Body of pancreas (tissue), 4 donors: ENCODE measurements at regions not wholly inside any gene's neighbourhood (a gene's known extent, or its start where the extent isn't known, plus 50 kb on each side); places are given as distances from the start of the nearest gene placed in this dataset.

Experiments used
- CTCF ChIP-seq, 7 experiments: fragments of 450-650 bp in 4 of 7; fragments of 200-600 bp in 3 of 7; sonication (generic) in 3 of 7; IDR thresholded peaks; one replicate each; pipeline ENCODE4 v1.5.1; 2016 to 2019; ENCODE audit warnings: antibody characterized with exemption in 7 of 7
- POLR2A ChIP-seq, 3 donors: fragments of 450-650 bp; IDR thresholded peaks; one replicate each; pipeline ENCODE4 v1.6.1; 2016; ENCODE audit warnings: antibody characterized with exemption in 3 of 3, mild to moderate bottlenecking in 2 of 3

- TF ChIP-seq CTCF (IDR thresholded peaks at IDR 0.05) (no peak), POLR2A (IDR thresholded peaks at IDR 0.05) (no peak)
Measured at GRCh38 chr3:118675305-118675704, 359.3 kb downstream of the IGSF11 start.
